ENCODE measurements at regions not wholly inside any gene's neighbourhood (a gene's known extent, or its start where the extent isn't known, plus 50 kb on each side); places are given as distances from the start of the nearest gene placed in this dataset.

DNA sequence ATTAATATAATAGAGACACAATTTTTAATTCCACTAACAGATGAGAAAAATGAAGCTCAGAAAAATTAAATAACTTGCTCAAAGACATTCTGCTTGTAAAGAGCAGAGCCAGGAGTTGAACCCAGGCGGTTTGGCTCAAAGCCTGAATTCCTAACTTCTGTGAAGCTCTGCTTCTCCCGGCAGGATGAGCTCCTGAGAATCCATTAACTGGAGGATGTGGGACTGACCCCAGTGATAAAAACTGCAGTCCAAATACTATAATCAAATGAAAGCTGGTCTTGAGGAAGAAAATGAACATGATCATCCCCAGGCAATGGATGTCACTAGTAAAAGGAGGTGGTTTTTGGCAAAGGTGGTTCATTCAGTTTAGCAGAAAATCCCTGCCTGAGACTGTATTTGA lies 898.2 kb downstream of the CCSER2 start:
- TF ChIP-seq, protein P1, sequence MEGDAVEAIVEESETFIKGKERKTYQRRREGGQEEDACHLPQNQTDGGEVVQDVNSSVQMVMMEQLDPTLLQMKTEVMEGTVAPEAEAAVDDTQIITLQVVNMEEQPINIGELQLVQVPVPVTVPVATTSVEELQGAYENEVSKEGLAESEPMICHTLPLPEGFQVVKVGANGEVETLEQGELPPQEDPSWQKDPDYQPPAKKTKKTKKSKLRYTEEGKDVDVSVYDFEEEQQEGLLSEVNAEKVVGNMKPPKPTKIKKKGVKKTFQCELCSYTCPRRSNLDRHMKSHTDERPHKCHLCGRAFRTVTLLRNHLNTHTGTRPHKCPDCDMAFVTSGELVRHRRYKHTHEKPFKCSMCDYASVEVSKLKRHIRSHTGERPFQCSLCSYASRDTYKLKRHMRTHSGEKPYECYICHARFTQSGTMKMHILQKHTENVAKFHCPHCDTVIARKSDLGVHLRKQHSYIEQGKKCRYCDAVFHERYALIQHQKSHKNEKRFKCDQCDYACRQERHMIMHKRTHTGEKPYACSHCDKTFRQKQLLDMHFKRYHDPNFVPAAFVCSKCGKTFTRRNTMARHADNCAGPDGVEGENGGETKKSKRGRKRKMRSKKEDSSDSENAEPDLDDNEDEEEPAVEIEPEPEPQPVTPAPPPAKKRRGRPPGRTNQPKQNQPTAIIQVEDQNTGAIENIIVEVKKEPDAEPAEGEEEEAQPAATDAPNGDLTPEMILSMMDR (IDR thresholded peaks at IDR 0.05; ENCODE audit: unreplicated experiment in 3 of 3) = no peak
- H3K27me3 Mint-ChIP-seq (ENCODE audit: low read depth) = no peaks in the 10 kb centered on the region
- no peaks in the 10 kb centered on the region for H3K9me3 Mint-ChIP-seq
- H3K4me1 Mint-ChIP-seq = peaks cover 14% of the 10 kb centered on the region
- peak overlapping the region in 1 of 3 experiments; percentile 17 for H3K27ac Mint-ChIP-seq
- H3K4me3 Mint-ChIP-seq = no peak overlapping the region
- H3K36me3 Mint-ChIP-seq (ENCODE audit: low read depth) = no peaks in the 10 kb centered on the region

DNA sequence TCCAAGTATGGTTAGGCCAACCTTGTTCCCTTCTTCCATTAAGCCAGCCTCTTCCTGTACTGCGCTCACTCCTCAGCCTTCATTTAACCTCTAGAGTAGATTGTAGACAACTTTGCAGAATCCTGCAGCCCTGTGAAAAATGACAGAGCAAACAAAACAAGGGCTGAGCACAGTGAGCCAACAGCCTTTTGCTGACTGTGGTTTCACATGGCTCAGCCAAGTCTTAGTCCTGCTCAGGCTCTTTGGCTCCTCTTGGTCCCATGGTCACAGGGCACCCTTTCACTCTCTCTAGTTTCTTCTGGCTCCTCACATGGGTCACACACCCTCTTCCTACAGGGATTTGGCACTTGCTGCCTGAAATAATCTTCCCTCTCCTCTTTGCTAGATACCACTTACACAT lies 900.3 kb downstream of the CCSER2 start:
- Mint-ChIP-seq H3K27me3 (ENCODE audit: low read depth) (no peaks in the 10 kb centered on the region), H3K4me1 (peaks cover 14% of the 10 kb centered on the region), H3K9me3 (no peaks in the 10 kb centered on the region), H3K27ac (no peak overlapping the region), H3K4me3 (no peak overlapping the region), H3K36me3 (ENCODE audit: low read depth) (no peaks in the 10 kb centered on the region)
- TF ChIP-seq, protein P1 (IDR thresholded peaks at IDR 0.05; ENCODE audit: unreplicated experiment in 3 of 3) = no peak

DNA sequence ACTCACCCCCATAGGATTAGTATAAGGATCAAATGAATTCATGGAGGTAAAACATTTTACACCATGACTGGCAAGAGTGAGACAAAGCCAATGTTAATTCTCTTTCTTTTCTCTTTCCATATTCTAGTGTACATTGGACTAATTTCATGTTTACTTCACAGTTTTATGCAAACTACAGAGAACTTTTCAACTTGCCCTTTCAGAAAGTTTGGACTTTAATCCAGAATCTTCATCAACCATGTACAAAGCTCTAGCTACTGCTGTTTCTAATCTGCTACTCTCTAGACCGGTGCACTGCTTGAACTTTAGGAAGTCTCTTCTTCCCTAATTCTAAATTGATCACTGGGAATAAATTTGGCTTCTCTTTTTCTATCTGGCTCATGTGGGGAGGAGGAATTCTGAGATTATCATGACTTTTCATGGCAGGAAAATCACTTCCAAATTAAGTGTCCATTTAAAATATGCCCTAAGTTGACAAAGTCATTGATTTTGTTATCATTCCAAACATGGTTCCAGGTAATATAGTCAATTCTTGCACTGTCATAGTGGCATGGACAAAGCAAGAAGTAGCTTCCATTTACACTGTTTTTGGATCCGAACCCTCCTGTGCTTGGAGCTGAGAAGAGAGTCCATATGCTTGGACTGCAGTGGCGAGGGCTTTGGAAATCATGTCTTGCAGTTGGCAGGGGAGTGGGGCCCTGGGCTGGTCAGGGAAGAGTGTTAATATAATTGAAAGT lies 903.3 kb downstream of the CCSER2 start:
- H3K36me3 Mint-ChIP-seq (ENCODE audit: low read depth) = no peaks in the 10 kb centered on the region
- no peak overlapping the region for H3K27ac Mint-ChIP-seq
- H3K9me3 Mint-ChIP-seq = no peaks in the 10 kb centered on the region
- H3K27me3 Mint-ChIP-seq (ENCODE audit: low read depth) = peaks cover 4% of the 10 kb centered on the region
- TF ChIP-seq, protein P1 (IDR thresholded peaks at IDR 0.05; ENCODE audit: unreplicated experiment in 3 of 3) = no peak
- H3K4me1 Mint-ChIP-seq = peaks cover 16% of the 10 kb centered on the region
- H3K4me3 Mint-ChIP-seq = no peak overlapping the region

DNA sequence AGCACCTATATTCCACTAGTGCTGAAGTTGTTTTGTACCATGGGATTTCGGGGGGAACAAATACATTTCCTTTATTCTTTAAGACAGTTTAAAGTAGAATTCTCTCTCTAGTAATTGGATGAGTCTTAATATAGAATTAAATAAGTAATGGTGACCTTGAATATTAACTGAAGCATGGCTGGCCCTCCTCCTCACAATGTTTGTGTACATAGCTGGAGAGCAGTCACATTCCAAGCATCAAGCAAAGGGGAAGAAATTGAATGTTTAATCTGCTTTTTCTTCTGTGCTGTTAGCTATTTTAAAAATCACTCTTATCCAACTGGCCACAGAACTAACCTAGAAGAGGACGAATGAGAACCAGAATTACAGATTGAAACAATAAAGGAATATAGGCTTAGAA lies 906.9 kb downstream of the CCSER2 start:
- H3K9me3 Mint-ChIP-seq = no peaks in the 10 kb centered on the region
- peak overlapping the region; percentile 54 to 83 (median 82) for H3K27ac Mint-ChIP-seq
- no peak overlapping the region for H3K4me3 Mint-ChIP-seq
- peaks cover 5% of the 10 kb centered on the region for H3K27me3 Mint-ChIP-seq (ENCODE audit: low read depth)
- TF ChIP-seq, protein P1 (IDR thresholded peaks at IDR 0.05; ENCODE audit: unreplicated experiment in 3 of 3) = no peak
- H3K36me3 Mint-ChIP-seq (ENCODE audit: low read depth) = no peaks in the 10 kb centered on the region
- peaks cover 9% of the 10 kb centered on the region for H3K4me1 Mint-ChIP-seq

DNA sequence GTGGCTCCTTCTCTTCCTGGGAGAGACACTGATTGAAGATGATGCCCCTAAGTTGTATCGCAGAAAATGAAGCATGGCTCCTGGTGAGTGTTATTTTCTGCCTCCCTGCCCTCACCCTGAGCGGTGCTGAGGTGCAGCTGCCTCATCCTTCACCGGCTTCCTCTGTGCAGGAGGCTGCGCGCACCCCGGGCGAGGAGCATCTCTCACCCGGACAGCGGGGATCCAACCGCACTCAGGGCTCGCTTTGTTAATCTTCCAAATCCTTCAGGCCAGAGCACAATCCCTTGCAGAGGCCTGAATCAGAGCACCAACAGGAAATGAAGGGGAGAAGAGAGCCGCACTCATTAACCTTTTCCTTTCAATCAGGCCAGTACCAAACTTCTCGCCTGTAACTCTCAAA lies 910.3 kb downstream of the CCSER2 start:
- TF ChIP-seq, protein P1 (IDR thresholded peaks at IDR 0.05; ENCODE audit: unreplicated experiment in 3 of 3) = no peak
- Mint-ChIP-seq H3K36me3 (ENCODE audit: low read depth) (no peaks in the 10 kb centered on the region), H3K9me3 (no peaks in the 10 kb centered on the region), H3K4me1 (peaks cover 8% of the 10 kb centered on the region), H3K27me3 (ENCODE audit: low read depth) (peaks cover 11% of the 10 kb centered on the region), H3K4me3 (no peak overlapping the region), H3K27ac (no peak overlapping the region)

DNA sequence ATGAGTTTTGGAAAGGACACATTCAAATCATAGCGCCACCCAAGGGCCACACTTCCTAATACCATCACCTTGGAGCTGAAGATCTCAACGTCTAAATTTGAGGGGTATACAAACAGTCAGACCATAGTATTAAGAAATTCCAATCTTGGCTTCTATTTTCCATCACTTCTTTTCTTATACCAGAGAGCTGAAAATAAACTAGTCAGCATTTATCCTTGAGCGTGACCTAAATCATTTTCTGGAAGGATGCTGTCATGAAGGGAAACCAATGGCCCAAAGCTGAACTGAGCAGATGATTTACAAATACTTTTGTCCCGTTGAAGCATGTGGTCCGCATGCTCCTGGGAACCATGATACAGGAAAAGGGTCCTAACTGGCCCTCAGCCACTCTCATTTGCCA lies 921.9 kb downstream of the CCSER2 start:
- Mint-ChIP-seq H3K27ac (no peak overlapping the region), H3K9me3 (no peaks in the 10 kb centered on the region), H3K36me3 (ENCODE audit: low read depth) (no peaks in the 10 kb centered on the region), H3K4me3 (no peak overlapping the region), H3K4me1 (peaks cover 24% of the 10 kb centered on the region), H3K27me3 (ENCODE audit: low read depth) (peaks cover 4% of the 10 kb centered on the region)
- TF ChIP-seq, protein P1 (IDR thresholded peaks at IDR 0.05; ENCODE audit: unreplicated experiment in 3 of 3) = no peak
